ENCODE measurements at regions not wholly inside any gene's neighbourhood (a gene's known extent, or its start where the extent isn't known, plus 50 kb on each side); places are given as distances from the start of the nearest gene placed in this dataset.

- no peak for DNase-seq (ENCODE audit: extremely low read depth, low read depth)
Measured at GRCh38 chr1:168631671-168632400, 55.4 kb downstream of the XCL1 start.

- DNase-seq (ENCODE audit: extremely low read depth, low read depth): no peak
Measured at GRCh38 chr1:168634951-168635532, 58.6 kb downstream of the XCL1 start.

- DNase-seq (ENCODE audit: extremely low read depth, low read depth): no peak
Measured at GRCh38 chr1:168636200-168636599, 59.8 kb downstream of the XCL1 start.

- DNase-seq (ENCODE audit: extremely low read depth, low read depth): no peak
Measured at GRCh38 chr1:168636642-168637111, 60.3 kb downstream of the XCL1 start.

- peak; percentile 30 for DNase-seq (ENCODE audit: extremely low read depth, low read depth)
Measured at GRCh38 chr1:168637350-168637991, 61.1 kb downstream of the XCL1 start.

GRCh38 chr1:168638884-168639283, 62.5 kb downstream of the XCL1 start:
- DNase-seq (ENCODE audit: extremely low read depth, low read depth): no peak

- DNase-seq (ENCODE audit: extremely low read depth, low read depth): no peak
Measured at GRCh38 chr1:168640182-168640581, 63.8 kb downstream of the XCL1 start.

- no peak for DNase-seq (ENCODE audit: extremely low read depth, low read depth)
Measured at GRCh38 chr1:168640836-168641235, 64.4 kb downstream of the XCL1 start.

GRCh38 chr1:168643152-168643551, 66.7 kb downstream of the XCL1 start:
- no peak for DNase-seq (ENCODE audit: extremely low read depth, low read depth)

Data from NCI-H460 (cell line).